ENCODE measurements at regions not wholly inside any gene's neighbourhood (a gene's known extent, or its start where the extent isn't known, plus 50 kb on each side); places are given as distances from the start of the nearest gene placed in this dataset.

DNA sequence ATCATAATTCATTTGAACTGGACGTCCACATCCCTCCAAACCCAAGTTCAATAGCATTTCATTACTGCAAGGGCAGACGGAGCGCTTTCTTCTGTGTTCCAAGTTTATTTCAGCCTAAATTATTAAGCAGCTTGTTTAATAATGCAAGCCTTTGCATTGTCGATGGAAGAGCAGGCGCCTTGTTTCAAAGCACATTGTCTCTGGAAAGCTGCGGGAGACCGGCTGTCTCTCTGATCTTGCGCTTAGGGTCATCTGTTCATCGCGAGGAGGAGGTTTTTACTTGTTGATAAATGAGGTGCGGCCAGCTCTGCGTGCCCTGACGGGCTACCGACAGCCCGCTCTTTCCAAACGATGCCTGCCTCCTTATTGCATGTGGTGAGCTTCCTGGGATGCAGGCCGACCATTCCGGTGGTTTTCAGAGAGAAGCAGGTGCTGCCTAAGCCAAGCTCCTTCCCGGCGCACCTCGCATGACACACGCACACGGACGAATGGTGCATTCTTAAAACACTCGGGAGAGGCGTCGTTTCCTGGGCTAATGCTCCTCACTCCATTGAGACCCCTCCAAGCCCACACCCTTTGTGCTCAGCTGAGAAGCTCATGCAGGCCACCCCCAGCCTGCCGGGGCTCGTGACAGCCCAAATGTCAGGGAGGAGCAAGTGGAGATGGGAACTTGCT is 456.9 kb downstream of the BRD1 start:
- TF ChIP-seq, protein P1, sequence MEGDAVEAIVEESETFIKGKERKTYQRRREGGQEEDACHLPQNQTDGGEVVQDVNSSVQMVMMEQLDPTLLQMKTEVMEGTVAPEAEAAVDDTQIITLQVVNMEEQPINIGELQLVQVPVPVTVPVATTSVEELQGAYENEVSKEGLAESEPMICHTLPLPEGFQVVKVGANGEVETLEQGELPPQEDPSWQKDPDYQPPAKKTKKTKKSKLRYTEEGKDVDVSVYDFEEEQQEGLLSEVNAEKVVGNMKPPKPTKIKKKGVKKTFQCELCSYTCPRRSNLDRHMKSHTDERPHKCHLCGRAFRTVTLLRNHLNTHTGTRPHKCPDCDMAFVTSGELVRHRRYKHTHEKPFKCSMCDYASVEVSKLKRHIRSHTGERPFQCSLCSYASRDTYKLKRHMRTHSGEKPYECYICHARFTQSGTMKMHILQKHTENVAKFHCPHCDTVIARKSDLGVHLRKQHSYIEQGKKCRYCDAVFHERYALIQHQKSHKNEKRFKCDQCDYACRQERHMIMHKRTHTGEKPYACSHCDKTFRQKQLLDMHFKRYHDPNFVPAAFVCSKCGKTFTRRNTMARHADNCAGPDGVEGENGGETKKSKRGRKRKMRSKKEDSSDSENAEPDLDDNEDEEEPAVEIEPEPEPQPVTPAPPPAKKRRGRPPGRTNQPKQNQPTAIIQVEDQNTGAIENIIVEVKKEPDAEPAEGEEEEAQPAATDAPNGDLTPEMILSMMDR (conservative IDR thresholded peaks at IDR 0.05): no peak
- H3K27ac ChIP-seq: no peak overlapping the region

DNA sequence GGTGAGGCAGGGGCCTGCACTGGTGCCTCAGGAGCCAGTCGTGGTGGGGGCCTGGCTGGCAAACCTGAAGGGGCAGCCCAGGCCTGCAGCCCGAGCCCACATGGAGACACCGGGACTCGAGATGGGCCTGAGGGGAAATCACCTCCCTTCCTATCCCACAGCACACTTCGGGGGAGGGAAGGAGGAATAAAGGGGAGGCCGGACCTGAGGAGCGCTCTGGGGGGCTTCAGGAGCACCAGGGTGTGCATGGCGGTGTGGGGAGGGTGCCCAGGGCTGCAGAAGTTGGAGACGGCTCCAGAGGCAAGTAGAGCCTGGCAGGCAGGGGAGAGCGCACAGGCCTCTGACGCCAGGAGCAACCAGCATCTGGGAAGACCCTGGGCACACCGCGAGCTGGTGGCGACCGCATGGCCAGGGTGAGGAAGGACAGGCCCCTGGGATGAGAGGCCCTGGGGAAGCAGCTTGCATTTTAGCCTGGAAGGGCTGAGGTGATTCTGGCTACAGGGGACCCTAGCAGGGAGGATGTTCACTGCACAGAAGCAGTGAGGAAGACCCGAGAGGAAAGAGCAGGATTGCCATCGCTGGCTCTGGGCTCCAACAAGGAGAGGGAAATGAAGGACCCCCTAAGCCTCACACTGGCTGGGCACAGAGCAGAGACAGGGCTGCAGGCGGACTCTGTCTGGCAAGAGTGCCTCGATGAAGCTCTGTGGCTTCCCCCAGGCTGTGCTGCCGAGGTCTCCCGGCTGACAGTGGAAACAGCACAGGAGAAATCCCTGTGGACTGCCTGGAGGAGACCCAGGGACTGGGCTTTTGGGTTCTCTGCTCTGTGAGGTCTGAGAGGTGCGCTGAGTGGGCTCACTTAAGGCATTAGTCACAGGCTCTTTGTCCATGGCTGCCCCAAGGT is 457.7 kb downstream of the BRD1 start:
- TF ChIP-seq, protein P1 (conservative IDR thresholded peaks at IDR 0.05): no peak
- H3K27ac ChIP-seq: peak overlapping the region; percentile 5; the same call in 1 of the 2 replicates

DNA sequence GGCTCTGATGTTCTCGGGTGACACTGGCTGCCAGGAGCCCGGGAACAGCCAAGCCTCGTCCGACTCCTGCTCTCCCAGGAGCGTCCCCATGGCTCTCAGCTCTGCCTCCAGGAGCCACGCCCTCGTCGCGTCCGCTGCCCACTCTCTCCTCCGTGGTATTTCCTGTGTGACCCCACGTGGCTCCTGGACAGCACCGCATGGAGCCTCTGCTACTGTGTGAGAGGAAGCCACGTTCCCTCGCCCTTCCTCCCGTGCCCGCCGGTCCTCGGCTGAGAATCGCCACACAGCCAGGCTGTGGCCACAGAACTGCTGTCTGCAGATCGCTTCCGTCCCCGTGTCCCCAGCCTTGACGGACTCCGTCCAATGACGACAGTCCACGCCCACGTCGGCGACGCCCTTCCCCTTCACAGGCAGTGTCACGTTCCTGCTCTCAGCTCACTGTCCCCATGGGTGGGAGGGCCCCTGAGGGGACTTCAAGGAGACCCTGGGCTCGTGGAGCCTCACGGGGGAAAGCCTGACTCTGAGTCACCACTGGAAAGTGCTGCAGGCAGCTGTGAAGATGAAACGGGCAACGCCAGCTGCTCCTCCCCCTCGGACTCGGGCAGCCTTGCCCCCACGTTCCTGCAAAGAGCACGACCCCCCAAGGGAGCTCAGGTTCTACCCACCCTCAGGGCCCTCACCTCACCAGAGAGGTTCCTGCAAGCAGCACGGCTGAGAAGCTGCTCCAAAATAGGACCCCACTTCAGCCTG is 458.5 kb downstream of the BRD1 start:
- TF ChIP-seq, protein P1 (conservative IDR thresholded peaks at IDR 0.05): no peak
- peak overlapping the region; percentile 5; the same call in 1 of the 2 replicates for H3K27ac ChIP-seq

DNA sequence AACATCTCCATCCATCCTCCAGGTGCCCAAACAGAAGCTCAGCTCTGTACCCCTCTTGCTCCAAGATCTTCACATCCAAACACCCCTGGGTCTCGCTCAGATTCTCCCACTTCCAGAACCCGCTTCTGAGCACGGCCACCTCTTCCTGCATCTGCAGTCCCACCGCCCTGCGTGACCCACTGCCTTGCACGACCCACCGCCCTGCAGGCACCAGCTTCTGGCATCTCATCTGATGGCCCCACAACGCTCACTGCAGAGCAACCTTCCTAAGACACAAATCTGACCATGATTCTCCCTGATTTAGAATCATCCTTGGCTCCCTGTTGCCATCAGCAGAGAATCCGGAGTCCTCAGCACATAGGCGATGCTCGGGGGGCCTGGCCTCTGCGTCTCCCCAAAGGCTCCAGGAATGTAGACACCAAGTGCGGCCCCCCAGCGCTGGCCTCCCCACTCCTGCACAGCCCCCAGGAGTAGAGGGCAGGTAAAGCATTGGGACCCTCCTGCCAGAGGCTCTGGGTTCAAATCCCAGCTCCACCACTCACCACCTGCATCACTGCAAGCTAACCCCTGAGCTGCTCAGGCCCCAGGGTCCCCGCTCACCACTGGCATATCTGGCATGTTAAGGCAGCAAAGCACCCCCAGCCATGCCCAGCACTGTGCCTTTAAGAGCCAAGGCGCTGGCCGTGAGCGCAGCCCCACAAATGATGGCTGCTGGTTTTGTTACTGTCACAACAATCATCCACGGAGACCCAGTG is 459.3 kb downstream of the BRD1 start:
- H3K27ac ChIP-seq: no peak overlapping the region

DNA sequence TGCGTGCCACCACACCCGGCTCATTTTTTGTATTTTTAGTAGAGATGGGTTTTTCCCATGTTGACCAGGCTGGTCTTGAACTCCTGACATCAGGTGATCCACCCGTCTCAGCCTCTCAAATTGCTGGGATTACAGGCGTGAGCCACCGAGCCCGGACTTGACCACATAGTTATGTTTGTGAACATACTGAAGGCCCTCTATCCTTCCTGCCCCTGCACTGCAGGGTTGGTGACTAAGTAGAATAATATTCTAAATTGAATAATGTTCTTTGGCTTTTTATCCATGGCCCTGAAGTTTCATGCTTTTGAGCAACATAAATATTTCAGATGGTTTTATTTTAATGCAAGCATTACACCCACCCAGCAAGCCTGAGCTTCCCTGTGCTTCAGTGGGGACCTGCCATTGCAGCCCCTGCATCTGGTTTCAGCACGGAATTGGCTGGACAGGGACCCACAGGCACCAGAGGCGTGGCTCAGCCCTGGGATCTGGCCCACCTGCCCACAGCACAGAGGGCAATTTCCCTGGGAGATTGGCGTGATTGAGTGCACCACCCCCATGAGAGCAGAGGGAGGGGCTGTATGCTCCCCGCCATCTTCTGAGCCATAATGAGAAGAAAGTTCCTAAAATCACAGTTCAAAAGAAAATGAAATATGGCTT is 460.5 kb downstream of the BRD1 start:
- TF ChIP-seq, protein P1 (conservative IDR thresholded peaks at IDR 0.05): no peak
- no peak overlapping the region for H3K27ac ChIP-seq

More for the DNA sequence above, 459.3 kb downstream of the BRD1 start:
- TF ChIP-seq, protein P1 (conservative IDR thresholded peaks at IDR 0.05): no peak

DNA sequence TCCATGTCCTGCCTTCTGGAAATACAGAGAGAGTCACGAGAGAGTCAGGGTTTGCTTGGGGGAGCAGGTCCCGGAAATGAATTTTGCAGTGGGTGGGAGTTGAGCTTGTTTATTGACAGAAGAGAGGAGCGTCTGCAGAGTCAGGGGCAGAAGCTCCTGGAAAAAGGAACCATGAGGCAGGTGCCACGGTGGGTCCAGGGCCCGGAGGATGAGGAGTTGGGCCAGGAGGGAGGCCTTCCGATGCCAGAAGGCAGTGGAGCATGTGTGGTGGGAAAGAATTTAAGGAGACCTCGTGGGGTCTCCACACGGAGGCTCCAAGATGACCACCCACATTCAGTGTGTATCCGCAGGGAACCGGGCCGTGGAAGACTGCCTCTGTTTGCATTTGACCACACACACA is 461.2 kb downstream of the BRD1 start:
- TF ChIP-seq, protein P1 (conservative IDR thresholded peaks at IDR 0.05): no peak
- H3K27ac ChIP-seq: no peak overlapping the region

All from VCaP (cell line).